Keratinocyte (primary cell): ENCODE measurements at regions not wholly inside any gene's neighbourhood (a gene's known extent, or its start where the extent isn't known, plus 50 kb on each side); places are given as distances from the start of the nearest gene placed in this dataset.

ENCODE experiments used
- CTCF ChIP-seq, 3 experiments: IDR thresholded peaks in 1 of 3; conservative IDR thresholded peaks in 1 of 3; optimal IDR thresholded peaks in 1 of 3; 2 replicates in 2 of 3; 3 replicates in 1 of 3; pipeline versions ENCODE3 to v1.5.1; 2011; ENCODE audit warnings: low read length in 3 of 3, mild to moderate bottlenecking in 3 of 3, moderate library complexity in 2 of 3, control low read depth in 1 of 3, inconsistent platforms in 1 of 3; ENCODE audit not compliant: insufficient read depth in 2 of 3; ENCODE audit errors: extremely low read depth in 1 of 3
- EZH2 ChIP-seq: IDR thresholded peaks from one replicate; pipeline ENCODE4 v1.6.1; 2012; ENCODE audit warnings: inconsistent platforms, mild to moderate bottlenecking, low read length, moderate library complexity

GRCh38 chr12:11486623-11487444 lies 91.5 kb upstream of the PRB2 start:
- TF ChIP-seq CTCF (optimal IDR thresholded peaks at IDR 0.05 in 1 of 3, IDR thresholded peaks at IDR 0.05 in 1 of 3, conservative IDR thresholded peaks at IDR 0.05 in 1 of 3; ENCODE audit: extremely low read depth in 1 of 3, insufficient read depth in 2 of 3, low read length in 3 of 3) (peak; percentile 83 to 93 (median 90)), EZH2 (no peak)
